ENCODE measurements at regions not wholly inside any gene's neighbourhood (a gene's known extent, or its start where the extent isn't known, plus 50 kb on each side); places are given as distances from the start of the nearest gene placed in this dataset.
"Not testable (repeated sequence)": the region's sequence is repeated elsewhere in the genome, so short reads cannot be mapped to it uniquely, and the experiment has no call there.

- DNase-seq = no peak
These were observed 372.5 kb upstream of the KLHL29 start for GRCh38 chr2:23012499-23012898.

DNA sequence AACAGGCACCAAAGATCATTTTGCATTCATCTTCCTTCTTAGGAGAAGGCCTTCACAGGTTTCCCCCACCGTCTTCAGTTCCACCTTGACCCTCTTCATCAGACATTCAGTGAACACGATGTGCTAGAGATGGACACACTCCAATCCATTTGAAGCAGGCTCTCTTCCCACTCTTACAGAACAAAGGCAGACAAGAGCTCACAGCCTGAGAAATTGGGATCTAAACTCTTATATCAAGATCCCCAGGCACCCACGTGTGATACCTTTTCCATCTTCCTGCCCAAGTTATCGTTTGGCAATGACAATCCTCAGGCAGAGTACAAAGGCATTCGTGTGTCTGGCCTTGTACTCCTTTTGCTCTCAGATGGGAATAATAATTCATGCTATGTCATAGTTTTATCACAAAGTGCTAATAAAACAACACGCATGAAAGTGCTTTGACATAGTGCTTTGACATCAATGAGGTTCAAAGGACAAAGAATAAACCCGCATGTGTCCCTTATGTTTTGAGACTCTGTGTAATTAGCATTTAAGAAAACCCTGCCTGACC, 369.3 kb upstream of the KLHL29 start:
- DNase-seq = no peak

GRCh38 chr2:23019476-23019875, 365.5 kb upstream of the KLHL29 start:
- no peak for DNase-seq

DNA sequence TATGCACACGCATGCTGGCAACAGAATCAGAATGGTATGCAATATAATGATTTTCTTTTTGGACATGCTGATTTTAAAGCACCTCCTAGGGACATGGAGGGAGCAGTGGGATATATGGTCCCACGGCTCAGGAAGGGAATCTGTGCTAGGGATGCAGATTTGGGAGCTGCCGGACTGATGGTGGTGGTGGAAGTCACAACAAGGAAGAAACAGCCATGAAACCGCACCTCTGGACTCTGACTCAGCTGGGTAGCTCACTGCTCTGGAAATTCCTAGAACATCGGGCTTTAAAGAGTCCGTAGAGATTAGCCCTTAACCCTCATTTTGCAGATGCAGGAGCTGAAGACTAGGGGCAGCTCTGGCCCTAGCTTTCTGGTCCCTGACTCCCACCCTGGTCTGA, 364.3 kb upstream of the KLHL29 start:
- no peak for DNase-seq

- no peak for DNase-seq
These were observed 363.5 kb upstream of the KLHL29 start for GRCh38 chr2:23021311-23022120.

GRCh38 chr2:23023722-23024121, 361.3 kb upstream of the KLHL29 start:
- no peak for DNase-seq

- no peak for DNase-seq
These were observed 358.3 kb upstream of the KLHL29 start for GRCh38 chr2:23026671-23027070.

GRCh38 chr2:23027396-23027795, 357.6 kb upstream of the KLHL29 start:
- no peak for DNase-seq

DNA sequence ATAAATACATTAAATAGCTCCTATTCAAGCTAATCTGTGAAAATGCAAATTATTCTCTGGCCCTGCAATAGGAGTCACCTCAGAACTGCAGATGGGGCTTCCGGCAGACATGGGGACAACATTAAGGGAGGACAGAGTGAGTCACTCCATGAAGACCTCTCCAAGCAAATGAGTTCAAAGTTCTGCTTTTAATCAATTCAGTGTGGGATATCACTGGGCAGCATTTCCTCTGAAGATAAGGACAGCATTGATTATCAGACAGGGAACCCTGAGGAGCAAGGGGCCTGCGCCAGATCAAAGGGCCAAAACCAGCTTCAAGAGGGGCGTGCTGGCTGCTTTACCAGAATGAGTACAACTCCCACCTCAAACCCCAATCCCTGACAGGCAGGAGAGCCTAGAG, 356.9 kb upstream of the KLHL29 start:
- DNase-seq = no peak

DNA sequence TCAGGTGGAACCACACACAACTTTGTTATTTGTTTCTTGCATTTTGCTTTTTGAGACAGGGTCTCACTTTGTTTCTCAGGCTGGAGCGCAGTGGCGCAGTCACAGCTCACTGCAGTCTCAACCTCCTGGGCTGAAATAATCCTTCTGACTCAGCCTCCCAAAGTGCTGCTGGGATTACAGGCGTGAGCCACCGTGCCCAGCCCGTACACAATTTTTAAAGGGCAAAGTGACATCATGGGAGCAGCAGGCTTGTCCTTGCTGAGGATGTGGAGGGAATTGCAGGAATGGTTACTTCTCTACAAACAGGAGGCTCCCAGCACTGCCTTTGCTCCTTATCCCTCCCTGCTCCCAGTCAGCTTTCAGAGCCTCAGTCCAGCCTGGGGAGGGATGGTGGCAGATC, 355.9 kb upstream of the KLHL29 start:
- DNase-seq = no peak

DNA sequence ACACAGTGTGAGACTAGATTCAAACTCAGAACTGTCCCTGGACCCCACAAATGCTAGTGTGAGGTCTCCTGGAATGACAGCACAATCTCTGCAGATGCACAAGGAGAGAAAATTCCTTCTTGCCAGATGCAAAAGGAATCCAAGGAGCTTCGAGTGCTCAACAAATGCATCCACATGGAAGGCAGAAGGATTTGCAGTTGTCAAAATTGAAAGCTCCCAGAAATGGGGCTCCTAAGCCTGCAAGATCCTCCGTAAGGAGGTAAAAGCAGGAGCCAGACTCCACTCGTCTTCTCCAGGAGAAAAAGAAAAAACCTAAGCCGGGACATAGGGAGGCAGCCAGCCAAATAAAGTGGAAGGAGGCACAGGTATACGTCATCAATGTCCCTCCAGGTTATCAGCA, 355.0 kb upstream of the KLHL29 start:
- DNase-seq = no peak

GRCh38 chr2:23034996-23035395, 350.0 kb upstream of the KLHL29 start:
- no peak for DNase-seq

DNA sequence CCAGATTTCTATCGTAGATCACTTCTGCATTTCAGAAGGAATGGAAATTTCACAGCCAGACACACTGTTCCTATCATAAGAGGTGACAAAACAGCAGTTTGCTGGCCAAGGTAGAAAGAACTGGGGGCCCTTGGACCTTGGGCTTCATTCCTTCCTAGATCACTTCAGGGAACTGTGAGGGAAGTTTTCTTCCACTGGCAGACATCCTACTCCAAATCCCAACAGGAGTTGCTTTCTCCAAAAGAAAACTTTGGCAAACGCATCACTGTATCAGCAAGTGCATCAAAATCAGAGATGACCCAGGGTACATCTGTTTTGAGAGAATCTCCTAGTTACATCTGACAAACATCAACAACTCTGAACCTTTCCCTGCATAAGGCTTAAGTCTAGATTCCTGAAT, 348.4 kb upstream of the KLHL29 start:
- DNase-seq = no peak

- no peak for DNase-seq
These were observed 347.4 kb upstream of the KLHL29 start for GRCh38 chr2:23037596-23037995.

GRCh38 chr2:23041443-23041842, 343.5 kb upstream of the KLHL29 start:
- no peak for DNase-seq

GRCh38 chr2:23042216-23042906, 342.6 kb upstream of the KLHL29 start:
- no peak for DNase-seq

- no peak for DNase-seq
These were observed 334.6 kb upstream of the KLHL29 start for GRCh38 chr2:23050388-23050787.

- DNase-seq = no peak
These were observed 331.4 kb upstream of the KLHL29 start for GRCh38 chr2:23053601-23054000.

DNA sequence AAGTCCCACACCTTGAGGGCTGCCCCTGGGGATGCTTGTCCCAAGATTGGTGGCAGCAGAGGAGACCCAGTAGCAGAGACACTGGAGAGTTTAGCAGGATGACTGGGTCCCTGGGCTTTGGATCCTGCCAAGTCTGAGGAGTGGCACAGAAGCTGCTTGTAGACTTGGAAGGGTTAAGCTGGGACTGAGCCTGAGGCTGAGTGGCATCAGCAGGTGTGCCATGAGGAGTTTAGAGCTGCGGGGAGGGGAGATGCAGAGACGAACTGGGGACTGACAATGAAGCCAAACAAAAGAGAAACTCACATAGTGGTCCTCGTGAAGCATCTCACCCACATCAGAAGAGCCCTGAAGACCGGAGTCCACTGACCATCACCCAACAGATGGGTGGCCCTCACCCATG, 329.7 kb upstream of the KLHL29 start:
- DNase-seq = no peak

- DNase-seq = not testable (repeated sequence)
These were observed 328.1 kb upstream of the KLHL29 start for GRCh38 chr2:23056846-23057245.

GRCh38 chr2:23058435-23058834, 326.5 kb upstream of the KLHL29 start:
- no peak for DNase-seq

- no peak for DNase-seq
These were observed 319.8 kb upstream of the KLHL29 start for GRCh38 chr2:23065210-23065609.

DNA sequence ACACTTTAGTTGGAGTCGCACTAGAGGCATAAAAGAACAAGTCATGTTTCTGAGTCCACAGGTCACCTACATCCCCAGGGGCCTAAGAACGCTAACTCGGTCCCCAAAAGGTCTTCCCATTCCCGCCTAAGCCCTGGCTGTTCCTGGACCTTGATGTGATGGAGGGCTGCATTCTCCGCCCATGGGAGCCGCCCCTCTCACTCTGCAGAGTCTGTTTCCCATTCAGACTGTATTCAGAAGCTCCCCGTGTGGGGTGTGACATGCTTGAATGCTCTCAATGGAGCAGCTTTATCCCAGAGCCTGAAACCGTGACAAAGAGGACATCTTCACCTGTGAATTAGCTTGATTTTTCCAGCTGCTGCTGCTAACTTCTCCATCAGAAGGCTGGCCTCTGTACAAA, 319.0 kb upstream of the KLHL29 start:
- DNase-seq = no peak

DNA sequence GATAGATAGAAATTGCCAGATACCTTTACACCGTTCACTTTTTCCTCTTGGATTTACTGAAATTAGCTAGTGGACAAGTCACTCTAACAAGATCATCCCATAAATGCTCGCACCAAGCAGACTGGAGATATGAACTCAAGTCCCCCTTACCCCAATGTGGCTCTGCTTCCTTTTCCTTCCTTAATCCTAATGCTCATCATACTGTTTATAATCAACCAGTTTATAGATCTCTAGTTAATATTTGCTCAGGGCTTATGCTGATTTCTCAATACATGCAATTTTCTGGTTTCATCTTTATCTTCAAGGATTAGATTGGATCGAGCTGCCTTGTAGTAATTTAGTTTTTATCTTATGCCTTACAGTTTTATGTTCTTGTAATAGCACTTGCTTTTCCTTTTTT, 318.3 kb upstream of the KLHL29 start:
- DNase-seq = no peak

Measured in activated T-cell treated with anti-CD3 and anti-CD28 coated beads, Interleukin-2, amount 50 U/mL, for 1 hour (primary cell).